ENCODE measurements at regions not wholly inside any gene's neighbourhood (a gene's known extent, or its start where the extent isn't known, plus 50 kb on each side); places are given as distances from the start of the nearest gene placed in this dataset.

DNA sequence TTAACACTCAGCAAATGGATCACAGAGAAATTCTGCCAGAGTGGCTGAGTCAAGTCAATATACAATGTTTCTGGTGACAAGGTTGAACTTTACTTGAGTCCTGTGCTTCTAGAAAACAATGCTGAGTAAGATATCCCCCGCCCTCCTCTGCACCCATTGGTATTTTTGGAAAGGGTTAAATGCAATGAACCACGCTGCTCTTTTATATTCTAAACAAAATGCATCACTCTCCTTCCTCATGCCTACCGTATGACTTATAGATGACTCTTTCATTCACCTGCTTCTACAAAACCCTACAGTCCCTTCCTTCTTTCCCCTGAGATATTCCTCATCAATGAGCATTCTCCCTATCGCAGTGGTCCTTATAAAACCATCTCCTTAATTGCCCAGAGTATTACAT is 168.8 kb downstream of the TXNL1 start:
- TF ChIP-seq, protein P1, sequence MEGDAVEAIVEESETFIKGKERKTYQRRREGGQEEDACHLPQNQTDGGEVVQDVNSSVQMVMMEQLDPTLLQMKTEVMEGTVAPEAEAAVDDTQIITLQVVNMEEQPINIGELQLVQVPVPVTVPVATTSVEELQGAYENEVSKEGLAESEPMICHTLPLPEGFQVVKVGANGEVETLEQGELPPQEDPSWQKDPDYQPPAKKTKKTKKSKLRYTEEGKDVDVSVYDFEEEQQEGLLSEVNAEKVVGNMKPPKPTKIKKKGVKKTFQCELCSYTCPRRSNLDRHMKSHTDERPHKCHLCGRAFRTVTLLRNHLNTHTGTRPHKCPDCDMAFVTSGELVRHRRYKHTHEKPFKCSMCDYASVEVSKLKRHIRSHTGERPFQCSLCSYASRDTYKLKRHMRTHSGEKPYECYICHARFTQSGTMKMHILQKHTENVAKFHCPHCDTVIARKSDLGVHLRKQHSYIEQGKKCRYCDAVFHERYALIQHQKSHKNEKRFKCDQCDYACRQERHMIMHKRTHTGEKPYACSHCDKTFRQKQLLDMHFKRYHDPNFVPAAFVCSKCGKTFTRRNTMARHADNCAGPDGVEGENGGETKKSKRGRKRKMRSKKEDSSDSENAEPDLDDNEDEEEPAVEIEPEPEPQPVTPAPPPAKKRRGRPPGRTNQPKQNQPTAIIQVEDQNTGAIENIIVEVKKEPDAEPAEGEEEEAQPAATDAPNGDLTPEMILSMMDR (IDR thresholded peaks at IDR 0.05; ENCODE audit: low read length) = no peak
- no peak for TF ChIP-seq EZH2 (IDR thresholded peaks at IDR 0.05; ENCODE audit: borderline replicate concordance, low read length)

Data from OCI-LY1 (cell line).